ENCODE measurements at regions not wholly inside any gene's neighbourhood (a gene's known extent, or its start where the extent isn't known, plus 50 kb on each side); places are given as distances from the start of the nearest gene placed in this dataset.
A peak's percentile ranks its signal among the peaks of the same experiment; 100 is the strongest.

GRCh38 chr10:44030738-44031137 lies 354.2 kb downstream of the CXCL12 start:
- DNase-seq (ENCODE audit: low read depth in 3 of 3): no peak

GRCh38 chr10:44030132-44030531 lies 354.8 kb downstream of the CXCL12 start:
- peak in 2 of 3 donors; percentile 2 to 3 for DNase-seq (ENCODE audit: low read depth in 3 of 3)

GRCh38 chr10:44028384-44029137 lies 356.3 kb downstream of the CXCL12 start:
- DNase-seq (ENCODE audit: low read depth in 3 of 3): no peak

- DNase-seq (ENCODE audit: low read depth in 3 of 3): no peak
Measured at GRCh38 chr10:44024356-44025116, 360.4 kb downstream of the CXCL12 start.

GRCh38 chr10:44023517-44023916 lies 361.4 kb downstream of the CXCL12 start:
- no peak for DNase-seq (ENCODE audit: low read depth in 3 of 3)

GRCh38 chr10:44022203-44022602 lies 362.7 kb downstream of the CXCL12 start:
- DNase-seq (ENCODE audit: low read depth in 3 of 3): no peak

GRCh38 chr10:44020322-44021111 lies 364.4 kb downstream of the CXCL12 start:
- DNase-seq (ENCODE audit: low read depth in 3 of 3): no peak

- DNase-seq (ENCODE audit: low read depth in 3 of 3): no peak
Measured at GRCh38 chr10:44017483-44018145, 367.3 kb downstream of the CXCL12 start.

- DNase-seq (ENCODE audit: low read depth in 3 of 3): no peak
Measured at GRCh38 chr10:44016589-44017482, 368.1 kb downstream of the CXCL12 start.

- DNase-seq (ENCODE audit: low read depth in 3 of 3): no peak
Measured at GRCh38 chr10:44015702-44016500, 367.2 kb upstream of the ZNF32 start.

- DNase-seq (ENCODE audit: low read depth in 3 of 3): no peak
Measured at GRCh38 chr10:44014644-44015250, 366.1 kb upstream of the ZNF32 start.

GRCh38 chr10:44013981-44014380 lies 365.3 kb upstream of the ZNF32 start:
- DNase-seq (ENCODE audit: low read depth in 3 of 3): no peak

GRCh38 chr10:44012921-44013320 lies 364.2 kb upstream of the ZNF32 start:
- DNase-seq (ENCODE audit: low read depth in 3 of 3): no peak

GRCh38 chr10:44011603-44011981 lies 362.9 kb upstream of the ZNF32 start:
- DNase-seq (ENCODE audit: low read depth in 3 of 3): no peak

GRCh38 chr10:44010873-44011602 lies 362.4 kb upstream of the ZNF32 start:
- peak in 2 of 3 donors; percentile 4 to 9 for DNase-seq (ENCODE audit: low read depth in 3 of 3)

GRCh38 chr10:44009891-44010632 lies 361.4 kb upstream of the ZNF32 start:
- no peak for DNase-seq (ENCODE audit: low read depth in 3 of 3)

- no peak for DNase-seq (ENCODE audit: low read depth in 3 of 3)
Measured at GRCh38 chr10:44008917-44009709, 360.4 kb upstream of the ZNF32 start.

All from stimulated activated CD4-positive, alpha-beta T cell treated with anti-CD3 and anti-CD28 coated beads, TNF-alpha, amount 100 ng/mL, for 48 hours (primary cell).